ENCODE measurements at regions not wholly inside any gene's neighbourhood (a gene's known extent, or its start where the extent isn't known, plus 50 kb on each side); places are given as distances from the start of the nearest gene placed in this dataset.
A peak's percentile ranks its signal among the peaks of the same experiment; 100 is the strongest.

DNA sequence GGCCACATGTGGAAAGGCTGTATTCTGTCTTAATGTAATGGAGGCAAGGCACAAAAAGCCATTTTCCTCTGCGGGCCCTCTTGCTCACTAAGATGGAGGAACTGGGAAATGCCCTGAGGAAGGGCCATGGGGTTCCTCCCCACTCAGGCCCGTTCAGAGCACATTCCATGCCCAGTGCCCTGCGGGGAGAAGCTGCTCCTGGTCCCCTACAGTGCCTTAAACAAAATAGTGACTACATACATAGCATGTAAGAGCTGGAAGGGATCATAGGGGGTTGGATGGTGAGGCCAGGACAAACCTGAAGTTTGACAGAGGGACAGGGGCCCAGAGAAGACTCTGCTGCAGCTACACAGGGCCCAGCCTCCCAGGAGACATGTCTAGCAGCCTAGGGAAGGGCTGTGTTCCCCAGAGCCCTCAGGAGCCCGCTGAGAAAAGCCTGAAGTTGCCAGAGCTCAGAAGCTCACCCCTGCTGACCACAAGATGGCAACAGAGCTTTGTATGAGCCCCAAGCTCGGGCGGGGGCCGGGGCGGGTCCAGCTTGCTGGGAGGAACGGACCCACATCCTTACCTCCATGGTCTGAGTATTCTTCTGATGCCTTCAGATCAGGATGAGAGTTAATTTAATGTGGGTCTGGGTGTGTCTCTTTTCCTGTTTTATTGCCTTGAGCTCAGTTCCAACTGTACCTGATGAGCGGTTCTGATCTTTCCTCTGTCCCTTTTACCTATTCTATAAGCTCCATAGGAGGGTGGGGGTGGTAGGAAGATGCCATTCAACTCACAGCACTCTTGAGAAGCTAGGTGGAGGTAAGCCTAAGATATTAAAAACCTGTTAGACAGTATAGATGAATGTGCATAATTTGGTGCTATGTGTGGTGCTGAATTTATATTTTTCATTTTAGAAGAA is 242.9 kb downstream of the CDC5L start:
- H3K9me2 ChIP-seq = no peaks in the 10 kb centered on the region
- 32% methylated on average over 5 of the region's 10 CpGs for WGBS (ENCODE audit: low lambda C conversion rate)
- no peaks in the 10 kb centered on the region for H3K79me2 ChIP-seq (ENCODE audit: insufficient read depth)
- no peaks in the 10 kb centered on the region for H3K27me3 ChIP-seq (ENCODE audit: insufficient read depth)
- DNase-seq = peak; percentile 76
- H3K4me2 ChIP-seq = no peak overlapping the region
- TF ChIP-seq SMC3 (IDR thresholded peaks at IDR 0.05; ENCODE audit: low read depth, low read length) (peak; percentile 64), MEF2A (IDR thresholded peaks at IDR 0.05; ENCODE audit: borderline replicate concordance, low read depth) (no peak), RAD21 (IDR thresholded peaks at IDR 0.05; ENCODE audit: low read length) (peak; percentile 77)
- TF ChIP-seq, protein P1, sequence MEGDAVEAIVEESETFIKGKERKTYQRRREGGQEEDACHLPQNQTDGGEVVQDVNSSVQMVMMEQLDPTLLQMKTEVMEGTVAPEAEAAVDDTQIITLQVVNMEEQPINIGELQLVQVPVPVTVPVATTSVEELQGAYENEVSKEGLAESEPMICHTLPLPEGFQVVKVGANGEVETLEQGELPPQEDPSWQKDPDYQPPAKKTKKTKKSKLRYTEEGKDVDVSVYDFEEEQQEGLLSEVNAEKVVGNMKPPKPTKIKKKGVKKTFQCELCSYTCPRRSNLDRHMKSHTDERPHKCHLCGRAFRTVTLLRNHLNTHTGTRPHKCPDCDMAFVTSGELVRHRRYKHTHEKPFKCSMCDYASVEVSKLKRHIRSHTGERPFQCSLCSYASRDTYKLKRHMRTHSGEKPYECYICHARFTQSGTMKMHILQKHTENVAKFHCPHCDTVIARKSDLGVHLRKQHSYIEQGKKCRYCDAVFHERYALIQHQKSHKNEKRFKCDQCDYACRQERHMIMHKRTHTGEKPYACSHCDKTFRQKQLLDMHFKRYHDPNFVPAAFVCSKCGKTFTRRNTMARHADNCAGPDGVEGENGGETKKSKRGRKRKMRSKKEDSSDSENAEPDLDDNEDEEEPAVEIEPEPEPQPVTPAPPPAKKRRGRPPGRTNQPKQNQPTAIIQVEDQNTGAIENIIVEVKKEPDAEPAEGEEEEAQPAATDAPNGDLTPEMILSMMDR (IDR thresholded peaks at IDR 0.05) = peak; percentile 78
- H3K27ac ChIP-seq (ENCODE audit: low read depth in 2 of 2, low read length in 1 of 2) = no peak overlapping the region
- no peak overlapping the region for H3K4me3 ChIP-seq (ENCODE audit: low read depth in 2 of 2, low read length in 1 of 2)
- H3F3A ChIP-seq (replicated peaks; ENCODE audit: insufficient read depth) = no peaks in the 10 kb centered on the region
- H3K9me3 ChIP-seq = no peaks in the 10 kb centered on the region
- H4K20me1 ChIP-seq (ENCODE audit: insufficient read depth) = no peaks in the 10 kb centered on the region
- ChIA-PET POLR2A (interaction anchor here (0.5 kb wide), 1 partner anchor 1777 kb away, joined by 3 read pairs; no protein-coding TSS in a partner anchor), CTCF (interaction anchor here (0.6 to 4.0 kb wide), 20 partner anchors 8 to 1316 kb away, joined by 3 to 31 read pairs (median 4); no protein-coding TSS in a partner anchor)
- no peak overlapping the region for H3K9ac ChIP-seq
- no peaks in the 10 kb centered on the region for H3K4me1 ChIP-seq (ENCODE audit: control insufficient read depth in 1 of 2, insufficient read depth in 2 of 2, low read depth in 1 of 2, low read length in 1 of 2)
- no peaks in the 10 kb centered on the region for H3K36me3 ChIP-seq (replicated peaks in 1 of 2; ENCODE audit: control insufficient read depth in 1 of 2, insufficient read depth in 2 of 2, low read length in 1 of 2)
- H2AFZ ChIP-seq (ENCODE audit: low read depth) = peak overlapping the region; percentile 55; the same call in 1 of the 2 replicates

- Histone ChIP-seq H3K9me2 (no peaks in the 10 kb centered on the region), H3K4me2 (no peak overlapping the region), H3K27me3 (ENCODE audit: insufficient read depth) (no peaks in the 10 kb centered on the region), H3K9me3 (no peaks in the 10 kb centered on the region), H3K4me1 (ENCODE audit: control insufficient read depth in 1 of 2, insufficient read depth in 2 of 2, low read depth in 1 of 2, low read length in 1 of 2) (no peaks in the 10 kb centered on the region), H2AFZ (ENCODE audit: low read depth) (0 out of 2 replicates have a peak overlapping the region, but pooled peaks have one; percentile 72), H3K36me3 (replicated peaks in 1 of 2; ENCODE audit: control insufficient read depth in 1 of 2, insufficient read depth in 2 of 2, low read length in 1 of 2) (no peaks in the 10 kb centered on the region), H3F3A (replicated peaks; ENCODE audit: insufficient read depth) (no peaks in the 10 kb centered on the region), H3K79me2 (ENCODE audit: insufficient read depth) (no peaks in the 10 kb centered on the region), H4K20me1 (ENCODE audit: insufficient read depth) (no peaks in the 10 kb centered on the region), H3K27ac (ENCODE audit: low read depth in 2 of 2, low read length in 1 of 2) (no peak overlapping the region), H3K4me3 (ENCODE audit: low read depth in 2 of 2, low read length in 1 of 2) (no peak overlapping the region), H3K9ac (no peak overlapping the region)
- WGBS (ENCODE audit: low lambda C conversion rate) = 77% methylated on average over 6 of the region's 6 CpGs
- TF ChIP-seq SMC3 (IDR thresholded peaks at IDR 0.05; ENCODE audit: low read depth, low read length) (no peak), MEF2A (IDR thresholded peaks at IDR 0.05; ENCODE audit: borderline replicate concordance, low read depth) (no peak), ELF1 (IDR thresholded peaks at IDR 0.05) (no peak), ZBTB33 (IDR thresholded peaks at IDR 0.05; ENCODE audit: borderline replicate concordance, low read depth) (no peak), FOSL2 (IDR thresholded peaks at IDR 0.05; ENCODE audit: borderline replicate concordance, low read depth) (no peak), GABPA (IDR thresholded peaks at IDR 0.05; ENCODE audit: low read depth) (no peak), TEAD4 (IDR thresholded peaks at IDR 0.05; ENCODE audit: borderline replicate concordance, insufficient read depth) (no peak)
- TF ChIP-seq, protein P1 (IDR thresholded peaks at IDR 0.05) = no peak
- TF ChIP-seq, protein P2, sequence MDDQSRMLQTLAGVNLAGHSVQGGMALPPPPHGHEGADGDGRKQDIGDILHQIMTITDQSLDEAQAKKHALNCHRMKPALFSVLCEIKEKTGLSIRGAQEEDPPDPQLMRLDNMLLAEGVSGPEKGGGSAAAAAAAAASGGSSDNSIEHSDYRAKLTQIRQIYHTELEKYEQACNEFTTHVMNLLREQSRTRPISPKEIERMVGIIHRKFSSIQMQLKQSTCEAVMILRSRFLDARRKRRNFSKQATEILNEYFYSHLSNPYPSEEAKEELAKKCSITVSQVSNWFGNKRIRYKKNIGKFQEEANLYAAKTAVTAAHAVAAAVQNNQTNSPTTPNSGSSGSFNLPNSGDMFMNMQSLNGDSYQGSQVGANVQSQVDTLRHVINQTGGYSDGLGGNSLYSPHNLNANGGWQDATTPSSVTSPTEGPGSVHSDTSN (IDR thresholded peaks at IDR 0.05) = no peak
- no peak for DNase-seq
- ChIA-PET POLR2A (no interaction called here), CTCF (interaction anchor here (1.5 to 4.0 kb wide), 4 partner anchors 24 to 1082 kb away, joined by 3 to 31 read pairs (median 16); no protein-coding TSS in a partner anchor)
Observed at GRCh38 chr6:44631968-44632367, 244.5 kb downstream of the CDC5L start.

All from SK-N-SH (cell line).